ENCODE measurements at regions not wholly inside any gene's neighbourhood (a gene's known extent, or its start where the extent isn't known, plus 50 kb on each side); places are given as distances from the start of the nearest gene placed in this dataset.

DNA sequence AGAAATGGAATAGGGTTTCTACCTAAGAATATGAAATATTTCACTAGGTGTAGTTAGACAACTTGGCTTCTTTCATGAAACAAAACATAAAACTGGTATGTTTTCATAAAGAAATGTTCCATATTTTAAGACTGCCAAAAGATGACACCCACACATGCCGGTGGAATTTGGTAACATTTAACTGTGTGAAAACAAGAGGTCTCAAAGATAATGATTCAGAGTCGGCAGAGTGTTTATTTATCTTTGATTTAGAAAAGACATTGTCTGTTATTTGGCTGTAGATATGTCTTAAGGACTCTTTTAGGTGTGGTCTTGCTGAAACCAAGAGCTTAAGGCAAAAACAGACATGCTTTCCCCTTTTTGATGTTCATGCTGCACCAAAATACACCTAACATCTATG, 63.5 kb upstream of the FN1 start:
- DNase-seq (ENCODE audit: low spot score), result no peak

- DNase-seq (ENCODE audit: low spot score), result no peak
Observed at GRCh38 chr2:215498431-215498830, 62.6 kb upstream of the FN1 start.

GRCh38 chr2:215493376-215493775, 57.5 kb upstream of the FN1 start:
- DNase-seq (ENCODE audit: low spot score), result no peak

DNA sequence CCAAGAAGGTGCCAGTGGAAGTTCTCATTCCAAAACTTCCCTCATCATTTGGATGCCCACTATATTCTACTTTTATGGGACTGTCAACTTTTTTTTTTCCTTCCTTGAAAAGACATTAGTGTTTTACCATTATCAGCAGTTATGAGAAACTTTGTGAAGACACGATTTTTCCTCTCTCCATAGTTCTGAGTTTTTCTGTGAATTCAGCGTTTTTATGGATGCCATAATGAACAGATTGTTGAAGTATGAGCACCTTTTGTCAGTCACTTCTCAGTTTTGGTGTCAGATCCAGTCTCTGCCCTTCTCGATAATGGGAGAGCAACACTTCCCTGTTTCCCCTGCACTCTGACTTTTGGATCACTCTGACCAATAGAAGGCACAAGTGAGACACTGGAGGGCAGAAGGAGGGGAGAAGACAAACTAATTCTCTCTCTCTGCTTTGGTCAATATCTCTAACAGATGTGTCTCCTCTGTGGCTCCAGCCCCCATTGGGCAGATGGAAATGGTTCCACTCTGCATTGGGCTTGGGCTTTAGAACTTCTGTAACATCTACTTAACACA, 53.5 kb upstream of the FN1 start:
- DNase-seq (ENCODE audit: low spot score), result no peak

GRCh38 chr2:215487002-215487372, 51.1 kb upstream of the FN1 start:
- DNase-seq (ENCODE audit: low spot score), result no peak

DNA sequence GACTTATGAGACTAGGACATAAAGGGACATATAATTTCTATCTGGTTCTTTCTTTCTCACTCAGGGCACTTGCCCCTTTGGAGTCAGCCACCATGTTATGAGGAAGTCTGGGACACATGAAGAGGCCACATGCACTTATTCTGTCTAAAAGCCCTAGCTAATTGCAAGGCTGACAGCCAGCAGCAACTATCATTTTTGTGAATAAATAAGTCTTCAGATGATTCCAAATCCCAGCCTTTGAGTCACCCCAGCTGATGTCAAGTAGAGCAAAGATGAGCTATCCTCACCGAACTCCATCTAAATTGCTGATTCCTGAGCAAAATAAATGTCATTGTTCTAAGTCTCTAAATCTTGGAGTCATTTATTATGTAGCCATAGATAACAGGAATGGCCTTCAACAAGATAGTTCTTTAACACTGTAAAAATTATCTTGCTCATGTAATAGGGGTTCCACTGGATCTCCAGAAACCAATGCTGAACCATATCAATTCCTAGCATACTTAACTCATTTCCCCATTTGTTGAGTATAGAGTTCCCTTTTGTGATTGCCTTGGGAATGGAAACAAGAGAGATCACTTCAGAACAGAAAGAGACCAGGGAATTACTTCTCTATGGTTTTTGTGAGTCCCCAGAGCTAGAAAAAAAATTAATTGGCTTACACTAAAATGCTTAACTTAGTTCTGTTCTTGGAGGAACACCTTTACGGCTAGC, 50.6 kb upstream of the FN1 start:
- DNase-seq (ENCODE audit: low spot score), result no peak
